Activated CD8-positive, alpha-beta memory T cell treated with anti-CD3 and anti-CD28 coated beads, Interleukin-2, amount 50 U/mL, for 4 hours (primary cell): ENCODE measurements at regions not wholly inside any gene's neighbourhood (a gene's known extent, or its start where the extent isn't known, plus 50 kb on each side); places are given as distances from the start of the nearest gene placed in this dataset.

ENCODE experiments used
- DNase-seq: peaks from one replicate; pipeline ENCODE4 v3.0.0-alpha.2; 2020

GRCh38 chr12:67911789-67912188, 77.5 kb upstream of the IFNG-AS1 start:
- DNase-seq: no peak

GRCh38 chr12:67915335-67915851, 73.9 kb upstream of the IFNG-AS1 start:
- DNase-seq: no peak

GRCh38 chr12:67916266-67916970, 72.8 kb upstream of the IFNG-AS1 start:
- no peak for DNase-seq

- DNase-seq: no peak
Measured at GRCh38 chr12:67917811-67918210, 71.4 kb upstream of the IFNG-AS1 start.

- DNase-seq: no peak
Measured at GRCh38 chr12:67918441-67918840, 70.8 kb upstream of the IFNG-AS1 start.

GRCh38 chr12:67919406-67919805, 69.8 kb upstream of the IFNG-AS1 start:
- no peak for DNase-seq

- no peak for DNase-seq
Measured at GRCh38 chr12:67920413-67920812, 68.8 kb upstream of the IFNG-AS1 start.

- DNase-seq: no peak
Measured at GRCh38 chr12:67921286-67921685, 68.0 kb upstream of the IFNG-AS1 start.

- no peak for DNase-seq
Measured at GRCh38 chr12:67922245-67922644, 67.0 kb upstream of the IFNG-AS1 start.

GRCh38 chr12:67925077-67925476, 64.2 kb upstream of the IFNG-AS1 start:
- no peak for DNase-seq

- no peak for DNase-seq
Measured at GRCh38 chr12:67925552-67925951, 63.7 kb upstream of the IFNG-AS1 start.

GRCh38 chr12:67926063-67926462, 63.2 kb upstream of the IFNG-AS1 start:
- no peak for DNase-seq

- no peak for DNase-seq
Measured at GRCh38 chr12:67927324-67927723, 61.9 kb upstream of the IFNG-AS1 start.

- DNase-seq: no peak
Measured at GRCh38 chr12:67927815-67928214, 61.4 kb upstream of the IFNG-AS1 start.

- no peak for DNase-seq
Measured at GRCh38 chr12:67928621-67929383, 60.4 kb upstream of the IFNG-AS1 start.

GRCh38 chr12:67929384-67929772, 59.9 kb upstream of the IFNG-AS1 start:
- DNase-seq: no peak

GRCh38 chr12:67937822-67938221, 51.4 kb upstream of the IFNG-AS1 start:
- DNase-seq: no peak
